Type B pancreatic cell (in vitro differentiated cells): ENCODE measurements at regions not wholly inside any gene's neighbourhood (a gene's known extent, or its start where the extent isn't known, plus 50 kb on each side); places are given as distances from the start of the nearest gene placed in this dataset.
A peak's percentile ranks its signal among the peaks of the same experiment; 100 is the strongest.

ENCODE experiments used
- DNase-seq: peaks from one replicate; pipeline ENCODE4 v3.0.0; 2021; ENCODE audit warnings: mixed read lengths; ENCODE audit not compliant: unreplicated experiment; ENCODE audit errors: extremely low spot score
- H3K27ac Mint-ChIP-seq: 2 replicates; pipeline ENCODE4 v1.8.0; 2021; ENCODE audit warnings: mild to moderate bottlenecking, mixed read lengths
- H3K27me3 Mint-ChIP-seq: 2 replicates; pipeline ENCODE4 v1.8.0; 2021; ENCODE audit warnings: mixed read lengths
- H3K36me3 Mint-ChIP-seq: 2 replicates; pipeline ENCODE4 v1.8.0; 2021; ENCODE audit warnings: mixed read lengths
- H3K4me1 Mint-ChIP-seq: one replicate; pipeline ENCODE4 v1.8.0; 2021; ENCODE audit warnings: mixed read lengths; ENCODE audit not compliant: unreplicated experiment
- H3K4me3 Mint-ChIP-seq: 2 replicates; pipeline ENCODE4 v1.8.0; 2021; ENCODE audit warnings: mild to moderate bottlenecking, mixed read lengths
- H3K9me3 Mint-ChIP-seq: 2 replicates; pipeline ENCODE4 v1.8.0; 2021; ENCODE audit warnings: mixed read lengths
- TF ChIP-seq, protein P1 (sequence below): fragments of 200-600 bp; sonication (generic); conservative IDR thresholded peaks from 2 replicates; pipeline ENCODE4 v1.5.0; 2021; ENCODE audit warnings: antibody characterized with exemption, mild to moderate bottlenecking

DNA sequence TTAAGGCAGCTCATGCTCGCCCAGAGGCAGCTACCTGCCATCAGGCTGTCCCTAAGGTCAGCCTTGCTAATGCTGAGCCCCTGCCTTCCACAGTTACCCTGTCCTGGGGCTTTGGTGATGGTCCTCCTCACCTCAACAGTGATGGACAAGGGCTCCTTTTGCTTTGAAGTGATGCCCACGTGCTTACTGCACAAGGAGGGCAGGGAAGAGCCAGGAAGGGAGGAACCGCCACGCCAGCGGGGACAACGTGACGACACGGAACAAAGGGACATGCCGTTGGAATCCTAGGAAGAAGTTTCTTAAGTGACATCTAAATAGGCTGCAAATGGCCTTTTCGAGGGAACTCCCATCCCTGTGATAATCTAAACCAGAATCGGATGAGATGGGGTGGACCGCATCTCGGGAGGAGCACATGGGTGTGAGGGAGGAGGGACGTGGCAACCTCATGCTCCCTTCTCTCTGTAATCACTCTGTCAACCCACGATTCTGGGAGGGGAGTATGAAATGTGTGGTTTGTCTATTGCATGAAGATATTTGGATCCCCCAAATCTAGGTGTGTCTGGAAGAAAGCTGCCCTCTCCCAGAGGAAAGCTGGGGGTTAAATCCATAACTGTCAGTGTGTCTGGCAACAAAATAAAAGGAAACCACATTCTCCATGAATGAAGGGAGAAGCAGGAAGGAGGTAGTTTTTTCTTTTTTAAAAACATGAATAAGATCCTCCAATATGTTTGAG is 110.9 kb upstream of the IRF2BP2 start:
- peaks cover under 1% of the 10 kb centered on the region for H3K9me3 Mint-ChIP-seq
- H3K36me3 Mint-ChIP-seq: no peaks in the 10 kb centered on the region
- TF ChIP-seq, protein P1, sequence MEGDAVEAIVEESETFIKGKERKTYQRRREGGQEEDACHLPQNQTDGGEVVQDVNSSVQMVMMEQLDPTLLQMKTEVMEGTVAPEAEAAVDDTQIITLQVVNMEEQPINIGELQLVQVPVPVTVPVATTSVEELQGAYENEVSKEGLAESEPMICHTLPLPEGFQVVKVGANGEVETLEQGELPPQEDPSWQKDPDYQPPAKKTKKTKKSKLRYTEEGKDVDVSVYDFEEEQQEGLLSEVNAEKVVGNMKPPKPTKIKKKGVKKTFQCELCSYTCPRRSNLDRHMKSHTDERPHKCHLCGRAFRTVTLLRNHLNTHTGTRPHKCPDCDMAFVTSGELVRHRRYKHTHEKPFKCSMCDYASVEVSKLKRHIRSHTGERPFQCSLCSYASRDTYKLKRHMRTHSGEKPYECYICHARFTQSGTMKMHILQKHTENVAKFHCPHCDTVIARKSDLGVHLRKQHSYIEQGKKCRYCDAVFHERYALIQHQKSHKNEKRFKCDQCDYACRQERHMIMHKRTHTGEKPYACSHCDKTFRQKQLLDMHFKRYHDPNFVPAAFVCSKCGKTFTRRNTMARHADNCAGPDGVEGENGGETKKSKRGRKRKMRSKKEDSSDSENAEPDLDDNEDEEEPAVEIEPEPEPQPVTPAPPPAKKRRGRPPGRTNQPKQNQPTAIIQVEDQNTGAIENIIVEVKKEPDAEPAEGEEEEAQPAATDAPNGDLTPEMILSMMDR: no peak
- no peak for DNase-seq
- H3K4me1 Mint-ChIP-seq: peaks cover 90% of the 10 kb centered on the region
- peak overlapping the region; percentile 78 for H3K4me3 Mint-ChIP-seq
- peak overlapping the region; percentile 99 for H3K27ac Mint-ChIP-seq
- peaks cover 5% of the 10 kb centered on the region for H3K27me3 Mint-ChIP-seq

DNA sequence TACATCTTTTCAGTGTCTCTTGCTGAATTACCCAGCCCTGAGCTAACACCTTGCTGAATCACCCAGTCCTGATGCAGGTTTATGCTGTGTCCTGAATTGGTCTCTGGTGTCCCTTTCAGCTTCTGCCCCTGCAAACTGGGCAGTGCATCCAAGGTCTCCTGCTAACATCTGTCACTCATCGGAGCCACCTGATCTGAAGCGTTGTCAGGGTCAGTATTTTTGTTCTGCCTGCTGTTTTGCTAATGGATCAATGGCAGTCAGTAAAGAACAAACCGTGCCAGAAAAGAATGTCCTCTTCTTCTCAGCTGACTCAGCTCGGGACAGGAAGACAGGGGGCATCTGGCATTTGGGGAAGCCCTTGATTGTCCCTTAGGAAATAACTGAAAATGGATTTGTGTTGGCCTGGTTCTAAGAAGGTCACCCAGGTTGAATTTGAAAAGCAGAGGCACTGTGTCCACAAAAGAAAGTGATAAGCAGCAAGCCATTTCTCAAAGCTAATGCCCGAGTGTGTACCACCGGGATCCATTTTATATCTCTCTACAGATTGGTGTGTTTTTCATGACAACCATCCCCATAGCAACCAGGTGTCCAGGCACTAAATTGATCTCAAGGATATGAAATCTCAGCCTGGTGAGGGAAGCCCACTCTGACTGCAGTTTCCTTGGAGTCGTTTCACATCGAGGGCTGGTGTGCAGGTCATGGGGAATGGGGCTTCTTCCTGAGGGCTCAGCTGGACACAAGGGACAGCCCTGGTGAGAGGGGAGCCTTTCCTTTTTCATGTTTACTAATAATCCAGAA is 109.7 kb upstream of the IRF2BP2 start:
- peak overlapping the region; percentile 40 for H3K4me3 Mint-ChIP-seq
- H3K36me3 Mint-ChIP-seq: no peaks in the 10 kb centered on the region
- H3K27me3 Mint-ChIP-seq: peaks cover 5% of the 10 kb centered on the region
- TF ChIP-seq, protein P1: no peak
- H3K9me3 Mint-ChIP-seq: peaks cover 4% of the 10 kb centered on the region
- no peak for DNase-seq
- peak overlapping the region; percentile 99 for H3K27ac Mint-ChIP-seq
- peaks cover 84% of the 10 kb centered on the region for H3K4me1 Mint-ChIP-seq

DNA sequence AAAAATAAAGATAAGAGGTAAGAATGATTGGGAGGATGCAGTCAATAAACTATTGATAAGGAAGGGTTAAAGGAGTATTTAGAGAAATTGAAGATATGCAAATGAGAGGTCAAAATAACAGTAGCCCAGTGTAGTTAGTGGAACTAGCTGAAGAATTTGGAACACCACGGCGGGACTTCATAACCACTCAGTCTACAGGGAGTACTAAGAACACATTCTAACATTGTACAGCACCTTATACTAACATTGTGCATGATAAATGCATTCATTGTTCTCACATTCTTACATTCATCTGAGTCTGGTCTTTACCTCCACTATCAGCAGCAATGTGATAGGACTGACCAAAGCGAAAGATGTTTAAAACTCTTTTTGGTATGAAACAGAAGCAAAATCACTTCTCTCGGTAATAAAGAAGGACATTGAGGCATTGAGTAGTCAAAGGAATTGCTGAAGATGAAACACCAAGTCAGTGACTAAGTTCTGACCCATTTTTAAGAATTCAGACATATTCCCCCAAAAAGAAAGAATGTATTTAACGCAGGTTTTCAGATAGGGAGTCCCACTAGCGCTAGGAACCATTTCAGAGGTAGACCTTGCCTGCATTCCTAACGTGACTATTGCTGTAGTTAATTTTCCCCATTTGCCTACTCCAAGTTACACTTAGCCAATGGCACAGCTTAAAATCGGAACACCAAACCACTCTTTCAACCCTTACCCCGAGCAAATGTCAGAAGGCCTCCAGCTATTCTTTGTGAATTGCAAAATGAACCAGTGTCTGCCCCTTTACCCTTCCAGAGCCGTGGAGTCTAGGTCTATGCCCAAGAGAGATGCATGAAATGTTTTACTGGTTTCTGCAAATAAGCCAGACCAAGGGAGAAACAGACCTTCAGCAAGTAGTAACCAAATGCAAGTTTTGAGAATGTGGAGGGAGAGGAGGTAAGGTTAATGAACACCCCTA is 108.8 kb upstream of the IRF2BP2 start:
- H3K27ac Mint-ChIP-seq: peak overlapping the region; percentile 99
- peaks cover 80% of the 10 kb centered on the region for H3K4me1 Mint-ChIP-seq
- H3K27me3 Mint-ChIP-seq: peaks cover 1% of the 10 kb centered on the region
- no peaks in the 10 kb centered on the region for H3K36me3 Mint-ChIP-seq
- TF ChIP-seq, protein P1: no peak
- H3K4me3 Mint-ChIP-seq: no peak overlapping the region
- no peak for DNase-seq
- peaks cover 4% of the 10 kb centered on the region for H3K9me3 Mint-ChIP-seq

DNA sequence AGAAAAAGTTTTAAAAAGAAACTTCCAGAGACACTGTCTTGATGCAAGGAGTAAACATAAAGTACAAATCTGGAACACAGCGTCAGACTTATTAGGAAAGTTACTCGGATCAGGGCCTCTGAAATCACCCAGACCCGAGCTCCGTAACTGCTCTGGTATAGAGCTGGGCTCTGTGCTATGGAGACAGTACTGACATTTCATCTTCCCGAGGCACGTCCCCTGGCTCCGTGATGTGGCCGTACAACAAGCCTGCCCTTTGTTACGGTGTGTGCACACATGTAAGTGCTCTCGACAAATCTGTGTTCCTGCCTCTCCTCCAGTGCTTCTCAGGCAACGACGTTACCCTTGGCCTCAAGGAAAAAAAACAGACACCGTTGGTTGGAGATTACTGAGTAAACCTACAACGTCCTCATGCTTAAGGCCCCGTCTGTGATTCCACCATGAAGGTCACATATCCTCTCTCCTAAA is 107.0 kb upstream of the IRF2BP2 start:
- TF ChIP-seq, protein P1: no peak
- Mint-ChIP-seq H3K9me3 (peaks cover 4% of the 10 kb centered on the region), H3K27me3 (no peaks in the 10 kb centered on the region), H3K27ac (peak overlapping the region; percentile 99), H3K4me1 (peaks cover 68% of the 10 kb centered on the region), H3K4me3 (peak overlapping the region; percentile 42), H3K36me3 (no peaks in the 10 kb centered on the region)
- DNase-seq: no peak
